Stomach (tissue), 8 donors: ENCODE measurements at regions not wholly inside any gene's neighbourhood (a gene's known extent, or its start where the extent isn't known, plus 50 kb on each side); places are given as distances from the start of the nearest gene placed in this dataset.

Source experiments
- DNase-seq, 2 donors: peaks; one replicate each; pipeline versions ENCODE4 v3.0.0 to v3.0.0-alpha.2; 2013 to 2019
- H3K27ac ChIP-seq, 5 donors: fragments of 200-600 bp in 4 of 5; sonication (generic) in 4 of 5; one replicate each; pipeline ENCODE4 v1.5.1; 2013 to 2019; ENCODE audit warnings: mild to moderate bottlenecking in 1 of 5, moderate library complexity in 1 of 5
- H3K27me3 ChIP-seq, 3 donors: fragments of 200-600 bp; sonication (generic); one replicate each; pipeline ENCODE4 v1.5.1; 2017 to 2019; ENCODE audit warnings: mixed run types in 1 of 3
- H3K36me3 ChIP-seq, 4 donors: fragments of 200-600 bp; sonication (generic); 1 replicate in 3 of 4; 2 replicates in 1 of 4; pipeline ENCODE4 v1.5.1; 2016 to 2019
- H3K4me1 ChIP-seq, 4 donors: fragments of 200-600 bp; sonication (generic); one replicate each; pipeline ENCODE4 v1.5.1; 2016 to 2019
- H3K4me3 ChIP-seq, 4 donors: fragments of 200-600 bp; sonication (generic) in 3 of 4; one replicate each; pipeline ENCODE4 v1.5.1; 2016 to 2019; ENCODE audit warnings: mild to moderate bottlenecking in 1 of 4
- H3K9me3 ChIP-seq, 4 donors: fragments of 200-600 bp; sonication (generic); one replicate each; pipeline ENCODE4 v1.5.1; 2016 to 2019
- CTCF ChIP-seq, 7 experiments: fragments of 450-650 bp in 4 of 7; fragments of 200-600 bp in 3 of 7; sonication (generic) in 3 of 7; IDR thresholded peaks; one replicate each; pipeline ENCODE4 v1.5.1; 2016 to 2019; ENCODE audit warnings: antibody characterized with exemption in 7 of 7, control low read depth in 2 of 7, mild to moderate bottlenecking in 1 of 7
- EP300 ChIP-seq: sonication (generic); formaldehyde crosslinking; IDR thresholded peaks from one replicate; pipeline ENCODE4 v1.6.1; 2017; ENCODE audit warnings: antibody characterized with exemption
- POLR2A ChIP-seq, 4 donors: fragments of 450-650 bp; IDR thresholded peaks; one replicate each; pipeline ENCODE4 v1.6.1; 2016; ENCODE audit warnings: antibody characterized with exemption in 4 of 4, control low read depth in 2 of 4, mild to moderate bottlenecking in 1 of 4, moderate library complexity in 1 of 4
- POLR2AphosphoS5 ChIP-seq, 3 donors: sonication (generic); formaldehyde crosslinking; IDR thresholded peaks; one replicate each; pipeline ENCODE4 v1.6.1; 2016; ENCODE audit warnings: antibody characterized with exemption in 3 of 3
- WGBS, 5 donors: extraction: QIAGEN DNeasy Blood & Tissue Kit in 3 of 5; methylation state at CpG; one replicate each; pipeline versions ENCODE4 v1.1.5 to v1.1.7; 2013 to 2018; 5-methylcytosine and 5-hydroxymethylcytosine counted together
- intact Hi-C: fragments of 100-400 bp; cut with DNase I; formaldehyde crosslinking; loops from one replicate; pipeline ENCODE4 v1.15.1; 2023; ENCODE audit warnings: low total_unique reads
- donor health status: healthy with polysubstance abuse.
- donor health status: Bipolar disorder and iron deficiency.
- donor health status: healthy.

GRCh38 chr2:172233987-172234715 lies 131.5 kb upstream of the DLX2 start:
- no peak for TF ChIP-seq POLR2AphosphoS5 (IDR thresholded peaks at IDR 0.05)
- TF ChIP-seq EP300, result no peak
- TF ChIP-seq POLR2A (IDR thresholded peaks at IDR 0.05), result no peak
- TF ChIP-seq CTCF (IDR thresholded peaks at IDR 0.05), result no peak
- Histone ChIP-seq H3K9me3 (no peaks in the 10 kb centered on the region), H3K27ac (peak overlapping the region in 1 of 5 donors; percentile 26), H3K4me3 (peak overlapping the region; percentile 35 to 53 (median 38)), H3K36me3 (no peaks in the 10 kb centered on the region), H3K27me3 (peaks cover 0 to 44% (median 14%) of the 10 kb centered on the region in 3 donors), H3K4me1 (peaks cover 33 to 61% (median 47%) of the 10 kb centered on the region in 4 donors)
- intact Hi-C loops, result no loop called here
- DNase-seq, result no peak
- 59 to 75% (median 72%) methylated on average over 9 of the region's 9 CpGs for WGBS, 5 donors

- no peaks in the 10 kb centered on the region for H3K9me3 ChIP-seq
- H3K4me3 ChIP-seq, result peak overlapping the region; percentile 35 to 53 (median 38)
- intact Hi-C loops, result no loop called here
- H3K27me3 ChIP-seq, result peaks cover 0 to 44% (median 14%) of the 10 kb centered on the region in 3 donors
- peak overlapping the region in 2 of 5 donors; percentile 8 to 11 for H3K27ac ChIP-seq
- H3K4me1 ChIP-seq, result peaks cover 32 to 55% (median 47%) of the 10 kb centered on the region in 4 donors
- DNase-seq, result peak; percentile 60 to 73
- no peaks in the 10 kb centered on the region for H3K36me3 ChIP-seq
- WGBS, 5 donors, result 6 to 11% (median 8%) methylated on average over 39 to 65 of the region's 65 CpGs
- no peak for TF ChIP-seq POLR2AphosphoS5 (IDR thresholded peaks at IDR 0.05)
- no peak for TF ChIP-seq POLR2A (IDR thresholded peaks at IDR 0.05)
- TF ChIP-seq EP300, result no peak
- TF ChIP-seq CTCF (IDR thresholded peaks at IDR 0.05), result no peak
Observed at GRCh38 chr2:172234716-172235691, 132.3 kb upstream of the DLX2 start.

- no peak for DNase-seq
- WGBS, 5 donors, result 77 to 94% (median 86%) methylated on average over 8 of the region's 8 CpGs
- intact Hi-C loops, result no loop called here
- H3K27ac ChIP-seq, result no peak overlapping the region
- H3K4me3 ChIP-seq, result no peak overlapping the region
- no peaks in the 10 kb centered on the region for H3K9me3 ChIP-seq
- H3K36me3 ChIP-seq, result no peaks in the 10 kb centered on the region
- H3K27me3 ChIP-seq, result peaks cover 0 to 33% (median 6%) of the 10 kb centered on the region in 3 donors
- TF ChIP-seq EP300 (no peak), POLR2AphosphoS5 (IDR thresholded peaks at IDR 0.05) (no peak), POLR2A (IDR thresholded peaks at IDR 0.05) (no peak), CTCF (IDR thresholded peaks at IDR 0.05) (no peak)
- peaks cover 5 to 11% (median 10%) of the 10 kb centered on the region in 4 donors for H3K4me1 ChIP-seq
Observed at GRCh38 chr2:172239944-172240590, 137.4 kb upstream of the DLX2 start.

GRCh38 chr2:172241222-172241621 lies 138.5 kb upstream of the DLX2 start:
- TF ChIP-seq EP300, result no peak
- no peak for TF ChIP-seq POLR2A (IDR thresholded peaks at IDR 0.05)
- no peak for TF ChIP-seq CTCF (IDR thresholded peaks at IDR 0.05)
- no peak for TF ChIP-seq POLR2AphosphoS5 (IDR thresholded peaks at IDR 0.05)
- Histone ChIP-seq H3K27me3 (peaks cover 0 to 21% (median 0%) of the 10 kb centered on the region in 3 donors), H3K36me3 (no peaks in the 10 kb centered on the region), H3K27ac (no peak overlapping the region), H3K4me1 (no peaks in the 10 kb centered on the region), H3K4me3 (no peak overlapping the region), H3K9me3 (no peaks in the 10 kb centered on the region)
- no peak for DNase-seq
- WGBS, 5 donors, result 76 to 89% (median 86%) methylated on average over 3 of the region's 3 CpGs
- intact Hi-C loops, result no loop called here
